T1000 (cell line): ENCODE measurements at regions not wholly inside any gene's neighbourhood (a gene's known extent, or its start where the extent isn't known, plus 50 kb on each side); places are given as distances from the start of the nearest gene placed in this dataset.
"Not testable (repeated sequence)": the region's sequence is repeated elsewhere in the genome, so short reads cannot be mapped to it uniquely, and the experiment has no call there.

Source experiments
- DNase-seq: peaks from one replicate; lab custom pipeline; 2025; ENCODE audit warnings: mixed read lengths; lab: John Stamatoyannopoulos, UW

- DNase-seq: no peak
These were observed 313.0 kb downstream of the PLPP3 start for GRCh38 chr1:56266359-56266758.

GRCh38 chr1:56265216-56265615 lies 314.1 kb downstream of the PLPP3 start:
- no peak for DNase-seq

GRCh38 chr1:56263908-56264307 lies 315.5 kb downstream of the PLPP3 start:
- no peak for DNase-seq

GRCh38 chr1:56258371-56258770 lies 321.0 kb downstream of the PLPP3 start:
- DNase-seq: no peak

GRCh38 chr1:56257726-56258125 lies 321.6 kb downstream of the PLPP3 start:
- no peak for DNase-seq

GRCh38 chr1:56256153-56257000 lies 323.0 kb downstream of the PLPP3 start:
- DNase-seq: no peak

GRCh38 chr1:56255516-56256152 lies 323.7 kb downstream of the PLPP3 start:
- DNase-seq: no peak

GRCh38 chr1:56254130-56254529 lies 325.2 kb downstream of the PLPP3 start:
- DNase-seq: no peak

GRCh38 chr1:56250809-56251208 lies 328.6 kb downstream of the PLPP3 start:
- DNase-seq: no peak

GRCh38 chr1:56249234-56249633 lies 330.1 kb downstream of the PLPP3 start:
- DNase-seq: no peak

GRCh38 chr1:56248138-56248537 lies 331.2 kb downstream of the PLPP3 start:
- no peak for DNase-seq

- not testable (repeated sequence) for DNase-seq
These were observed 332.6 kb downstream of the PLPP3 start for GRCh38 chr1:56246726-56247125.

- no peak for DNase-seq
These were observed 339.0 kb downstream of the PLPP3 start for GRCh38 chr1:56240400-56240799.

- DNase-seq: no peak
These were observed 341.8 kb downstream of the PLPP3 start for GRCh38 chr1:56237491-56238064.

- no peak for DNase-seq
These were observed 342.7 kb downstream of the PLPP3 start for GRCh38 chr1:56236688-56237087.

- no peak for DNase-seq
These were observed 343.4 kb downstream of the PLPP3 start for GRCh38 chr1:56235909-56236510.

GRCh38 chr1:56229186-56229585 lies 350.2 kb downstream of the PLPP3 start:
- DNase-seq: no peak

GRCh38 chr1:56227886-56228285 lies 351.5 kb downstream of the PLPP3 start:
- no peak for DNase-seq

GRCh38 chr1:56227401-56227800 lies 352.0 kb downstream of the PLPP3 start:
- no peak for DNase-seq

- no peak for DNase-seq
These were observed 353.2 kb downstream of the PLPP3 start for GRCh38 chr1:56225964-56226815.

GRCh38 chr1:56223968-56224367 lies 355.4 kb downstream of the PLPP3 start:
- no peak for DNase-seq
